Neural cell (in vitro differentiated cells): ENCODE measurements at regions not wholly inside any gene's neighbourhood (a gene's known extent, or its start where the extent isn't known, plus 50 kb on each side); places are given as distances from the start of the nearest gene placed in this dataset.

Source experiments
- CTCF ChIP-seq: fragments of 450-650 bp; IDR thresholded peaks from 2 replicates; pipeline ENCODE4 v1.5.1; 2014; ENCODE audit warnings: antibody characterized with exemption, mild to moderate bottlenecking, moderate library complexity; ENCODE audit not compliant: poor library complexity, severe bottlenecking
- EP300 ChIP-seq: fragments of 450-650 bp; conservative IDR thresholded peaks from 2 replicates; pipeline ENCODE4 v1.6.1; 2014; ENCODE audit warnings: antibody characterized with exemption, mild to moderate bottlenecking, moderate library complexity; ENCODE audit not compliant: poor library complexity, severe bottlenecking
- EZH2 ChIP-seq: fragments of 200-600, 300-800 bp; shearing (Covaris generic), sonication (generic); IDR thresholded peaks from 2 replicates; pipeline ENCODE4 v1.6.1; 2014; ENCODE audit warnings: antibody characterized with exemption, low read length, borderline replicate concordance, mild to moderate bottlenecking; ENCODE audit not compliant: insufficient read depth, poor library complexity, severe bottlenecking
- POLR2AphosphoS5 ChIP-seq: IDR thresholded peaks from 2 replicates; pipeline ENCODE4 v1.6.1; 2012
- SMC3 ChIP-seq: fragments of 450-650 bp; conservative IDR thresholded peaks from 2 replicates; pipeline ENCODE4 v1.6.1; 2014; ENCODE audit warnings: antibody characterized with exemption, mild to moderate bottlenecking, moderate library complexity; ENCODE audit not compliant: poor library complexity
- TAF1 ChIP-seq: IDR thresholded peaks from 2 replicates; pipeline ENCODE4 v1.6.1; 2012; ENCODE audit warnings: low read depth

GRCh38 chr2:5140347-5140746 lies 551.8 kb upstream of the SOX11 start:
- TF ChIP-seq CTCF, result no peak
- TF ChIP-seq TAF1, result no peak
- no peak for TF ChIP-seq EZH2
- TF ChIP-seq SMC3, result no peak
- no peak for TF ChIP-seq POLR2AphosphoS5
- TF ChIP-seq EP300, result no peak
